ENCODE measurements at regions not wholly inside any gene's neighbourhood (a gene's known extent, or its start where the extent isn't known, plus 50 kb on each side); places are given as distances from the start of the nearest gene placed in this dataset.

- CTCF ChIA-PET: no interaction called here
- no peak overlapping the region for H3K27ac ChIP-seq (ENCODE audit: low read depth, low read length)
These were observed 100.3 kb upstream of the FGF16 start for GRCh38 chrX:77346859-77347258.

More at GRCh38 chrX:77346859-77347258, 100.3 kb upstream of the FGF16 start:
- Histone ChIP-seq H3K4me2 (ENCODE audit: low read length) (no peak overlapping the region), H3K9me3 (ENCODE audit: control insufficient read depth in 1 of 2, insufficient read depth in 1 of 2, low read depth in 1 of 2, low read length in 2 of 2) (no peaks in the 10 kb centered on the region), H3K27me3 (ENCODE audit: insufficient read depth, low read length) (no peaks in the 10 kb centered on the region), H2AFZ (ENCODE audit: low read depth, low read length, poor library complexity, severe bottlenecking) (no peak overlapping the region), H3K9ac (ENCODE audit: low read length) (no peak overlapping the region), H3K4me3 (replicated peaks in 1 of 2; ENCODE audit: low read depth in 1 of 2, low read length in 2 of 2) (no peak overlapping the region), H3K79me2 (ENCODE audit: insufficient read depth, low read length) (no peaks in the 10 kb centered on the region), H3K36me3 (ENCODE audit: control insufficient read depth in 1 of 2, insufficient read depth in 2 of 2, low read length in 2 of 2) (no peaks in the 10 kb centered on the region), H3K4me1 (ENCODE audit: control insufficient read depth in 1 of 2, insufficient read depth in 2 of 2, low read length in 2 of 2) (no peaks in the 10 kb centered on the region), H4K20me1 (ENCODE audit: insufficient read depth) (no peaks in the 10 kb centered on the region), H3K9me2 (ENCODE audit: insufficient read depth) (no peaks in the 10 kb centered on the region)
- ATAC-seq (no peak), DNase-seq (ENCODE audit: low read depth, low spot score) (no peak)
- RAD21 ChIA-PET (ENCODE audit: low non-redundant PET in 1 of 2, low total read pairs in 2 of 2, uncharacterized antibody in 2 of 2, unreplicated experiment in 2 of 2): no interaction called here
- POLR2A ChIA-PET: no interaction called here
- BruUV-seq (replicated peaks): no TSS peak
- TF ChIP-seq EZH2 (IDR thresholded peaks at IDR 0.05): no peak
- no peak for TF ChIP-seq ZNF274 (IDR thresholded peaks at IDR 0.05; ENCODE audit: low read depth, low read length)
- no peak for TF ChIP-seq POLR2A (IDR thresholded peaks at IDR 0.05; ENCODE audit: borderline replicate concordance, extremely low read depth, insufficient read depth, insufficient read length)
- TF ChIP-seq EZH2phosphoT487 (IDR thresholded peaks at IDR 0.05; ENCODE audit: borderline replicate concordance): no peak
- no peak for TF ChIP-seq MAX (IDR thresholded peaks at IDR 0.05)
- TF ChIP-seq ELF1 (IDR thresholded peaks at IDR 0.05; ENCODE audit: borderline replicate concordance, low read depth): no peak
- no peak for TF ChIP-seq TCF7L2 (IDR thresholded peaks at IDR 0.05; ENCODE audit: borderline replicate concordance, extremely low read depth, insufficient read depth, insufficient read length)
- TF ChIP-seq ZFX (IDR thresholded peaks at IDR 0.05): no peak
- no peak for TF ChIP-seq FOSL1 (IDR thresholded peaks at IDR 0.05; ENCODE audit: low read depth)
- no peak for TF ChIP-seq SP1 (IDR thresholded peaks at IDR 0.05; ENCODE audit: low read depth)
- no peak for TF ChIP-seq REST (IDR thresholded peaks at IDR 0.05; ENCODE audit: low read depth)
- no peak for TF ChIP-seq SRF (IDR thresholded peaks at IDR 0.05; ENCODE audit: low read depth)
- no peak for TF ChIP-seq ZBTB33 (IDR thresholded peaks at IDR 0.05; ENCODE audit: extremely low read depth, insufficient replicate concordance, low read length)
- TF ChIP-seq JUND (IDR thresholded peaks at IDR 0.05): no peak
- TF ChIP-seq CBX3 (IDR thresholded peaks at IDR 0.05; ENCODE audit: low read depth): no peak
- no peak for TF ChIP-seq RAD21 (IDR thresholded peaks at IDR 0.05; ENCODE audit: low read depth)
- no peak for TF ChIP-seq CEBPB (IDR thresholded peaks at IDR 0.05; ENCODE audit: low read depth)
- no peak for TF ChIP-seq CTCF (IDR thresholded peaks at IDR 0.05 in 2 of 3, conservative IDR thresholded peaks at IDR 0.05 in 1 of 3; ENCODE audit: borderline replicate concordance in 1 of 3, insufficient read depth in 1 of 3, low read depth in 2 of 3, low read length in 2 of 3)
- TF ChIP-seq ATF3 (IDR thresholded peaks at IDR 0.05): no peak
- intact Hi-C loops (cut with micrococcal nuclease): no loop called here
